GM21576 (cell line): ENCODE measurements at regions not wholly inside any gene's neighbourhood (a gene's known extent, or its start where the extent isn't known, plus 50 kb on each side); places are given as distances from the start of the nearest gene placed in this dataset.

Source experiments
- ATAC-seq: cut with Tn5 transposase; IDR thresholded peaks from one replicate; pipeline ENCODE4 v1.9.1; 2021; ENCODE audit warnings: mild to moderate bottlenecking, moderate library complexity; ENCODE audit not compliant: unreplicated experiment

DNA sequence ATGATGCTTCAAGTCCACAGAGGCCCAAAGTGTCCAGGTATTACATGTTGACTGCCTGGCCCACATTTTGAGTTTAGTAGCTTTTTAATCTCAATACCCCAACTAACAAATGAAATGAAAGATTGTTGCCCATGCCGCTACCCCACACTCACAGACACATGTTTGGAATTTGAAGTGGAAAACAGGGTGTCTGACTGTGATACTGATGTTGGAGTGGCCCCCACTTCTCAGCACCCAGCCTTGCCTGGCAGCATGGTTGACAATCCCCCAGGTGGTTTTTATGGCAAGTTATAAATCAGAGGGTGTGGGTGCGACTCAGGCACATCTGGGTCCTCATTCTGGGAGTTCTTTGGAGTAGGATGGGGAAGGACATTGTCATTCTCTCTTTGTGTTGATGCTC is 314.7 kb upstream of the ZNF32 start:
- ATAC-seq, result no peak

DNA sequence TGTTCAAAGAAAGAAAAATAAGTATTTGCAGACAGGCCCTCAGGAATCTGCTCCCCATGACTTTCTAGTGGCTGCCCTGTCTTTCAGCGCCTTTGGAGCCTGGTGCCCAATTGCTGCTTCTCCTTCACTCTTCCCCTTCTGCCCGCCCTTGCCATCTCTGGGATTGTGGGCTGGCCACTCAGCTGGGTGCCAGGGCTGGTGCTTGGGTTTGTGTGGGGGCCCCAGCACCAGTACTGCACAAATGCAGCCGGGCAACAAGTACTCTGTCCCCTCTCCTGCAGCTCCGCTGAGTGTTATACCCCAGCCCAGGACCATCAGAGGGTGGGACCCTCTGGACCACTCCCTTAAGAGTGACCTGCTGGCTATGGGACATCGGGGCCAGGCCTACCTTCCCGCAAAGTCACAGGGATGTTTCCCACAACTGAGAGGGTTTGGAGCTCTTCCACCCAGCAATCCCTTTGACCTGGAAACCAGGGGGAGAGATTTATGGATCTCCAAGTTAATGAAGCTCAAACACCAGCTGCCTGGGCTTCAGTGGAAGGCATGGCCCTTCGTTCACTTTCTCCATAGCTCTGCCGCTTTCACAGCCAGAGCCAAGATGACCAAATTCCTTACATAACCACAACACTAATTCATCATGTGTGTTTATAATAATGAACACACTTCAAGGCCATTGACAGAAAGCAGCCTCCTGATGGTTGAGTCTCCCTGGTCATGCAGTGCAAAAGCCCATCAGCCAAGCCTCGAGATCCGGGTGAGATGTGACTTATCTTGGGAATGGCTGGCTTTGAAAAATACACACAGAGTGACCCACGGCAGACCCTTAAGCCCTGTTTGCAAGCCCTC is 313.9 kb upstream of the ZNF32 start:
- ATAC-seq, result no peak

GRCh38 chr10:43961523-43962345 is 313.1 kb upstream of the ZNF32 start:
- ATAC-seq, result no peak

- no peak for ATAC-seq
These were observed 312.3 kb upstream of the ZNF32 start for GRCh38 chr10:43960981-43961380.

DNA sequence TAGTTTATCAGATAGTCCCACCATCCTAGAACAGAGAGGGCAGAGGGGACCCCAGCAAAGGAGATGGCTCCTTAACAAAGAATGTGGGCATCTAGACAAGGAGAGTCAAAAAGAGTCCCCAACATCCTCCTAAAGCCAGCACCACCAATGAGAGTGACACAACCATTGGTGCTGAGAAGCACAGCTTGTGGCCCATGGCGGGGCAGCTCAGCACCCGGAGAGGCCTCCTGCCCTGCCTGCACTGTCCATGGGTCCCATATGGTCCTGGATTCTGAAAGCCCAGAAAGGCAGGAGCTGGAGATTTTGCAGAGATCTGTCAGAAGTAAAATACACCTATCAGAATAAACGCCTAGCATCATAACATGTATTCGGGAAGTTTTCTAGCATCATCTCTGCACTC is 311.8 kb upstream of the ZNF32 start:
- ATAC-seq, result no peak

DNA sequence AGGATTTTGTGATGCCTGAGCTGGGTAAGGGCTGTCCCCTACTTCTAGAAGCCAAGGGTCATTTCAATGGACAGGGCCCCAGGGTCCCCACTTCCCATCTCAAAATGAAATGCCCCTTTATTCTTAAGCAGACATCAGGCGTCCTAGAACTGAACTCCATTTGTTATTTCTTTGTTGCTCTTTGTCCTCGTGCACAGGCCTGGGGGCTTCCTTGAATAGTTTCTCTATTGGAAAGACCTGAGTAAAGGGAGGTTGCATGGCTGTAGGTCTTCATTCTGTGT is 311.4 kb upstream of the ZNF32 start:
- no peak for ATAC-seq

GRCh38 chr10:43959364-43960134 is 310.9 kb upstream of the ZNF32 start:
- no peak for ATAC-seq

DNA sequence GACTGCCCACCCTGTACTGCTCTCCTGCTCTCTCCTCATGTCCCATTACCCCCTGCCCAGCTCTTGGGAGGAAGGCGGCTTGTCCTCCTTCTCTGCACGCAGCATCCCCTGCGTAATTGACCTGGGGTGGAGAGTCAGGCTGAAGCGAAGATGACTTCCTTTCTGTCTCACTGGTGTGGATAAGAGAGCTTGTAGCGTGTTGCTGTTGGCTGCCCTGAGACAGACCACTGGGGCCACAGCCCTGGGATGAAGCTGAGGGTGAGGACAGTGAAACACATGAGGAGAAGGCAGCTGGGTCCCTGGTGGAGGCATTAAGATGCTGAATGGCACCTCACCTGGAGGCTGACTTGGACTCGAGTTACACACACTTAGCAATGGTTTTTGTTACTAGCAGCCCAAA is 310.3 kb upstream of the ZNF32 start:
- ATAC-seq, result no peak

- ATAC-seq, result no peak
These were observed 309.4 kb upstream of the ZNF32 start for GRCh38 chr10:43958071-43958432.

- ATAC-seq, result no peak
These were observed 308.8 kb upstream of the ZNF32 start for GRCh38 chr10:43957267-43958070.

GRCh38 chr10:43955978-43956377 is 307.3 kb upstream of the ZNF32 start:
- no peak for ATAC-seq

- ATAC-seq, result no peak
These were observed 306.4 kb upstream of the ZNF32 start for GRCh38 chr10:43955002-43955596.

DNA sequence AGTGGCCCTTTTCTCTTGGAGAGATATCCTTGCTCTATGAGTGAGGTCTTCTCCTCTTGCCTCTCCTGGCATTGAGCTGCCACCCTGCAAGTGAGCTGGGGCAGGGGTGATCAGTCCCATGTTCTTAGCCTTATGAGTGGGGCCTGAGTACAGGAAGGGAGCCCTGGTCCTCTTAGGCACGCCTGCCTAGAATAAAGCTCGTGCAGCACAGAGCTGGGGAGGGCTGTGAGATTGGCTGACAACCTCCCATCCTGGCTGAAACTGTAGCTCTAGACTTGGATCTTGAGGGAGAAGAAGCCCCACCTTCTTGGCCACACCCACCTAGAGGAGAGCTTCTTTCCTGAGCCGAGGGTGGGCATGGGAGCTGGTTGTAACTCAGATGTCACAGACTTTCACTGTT is 305.0 kb upstream of the ZNF32 start:
- ATAC-seq, result no peak

DNA sequence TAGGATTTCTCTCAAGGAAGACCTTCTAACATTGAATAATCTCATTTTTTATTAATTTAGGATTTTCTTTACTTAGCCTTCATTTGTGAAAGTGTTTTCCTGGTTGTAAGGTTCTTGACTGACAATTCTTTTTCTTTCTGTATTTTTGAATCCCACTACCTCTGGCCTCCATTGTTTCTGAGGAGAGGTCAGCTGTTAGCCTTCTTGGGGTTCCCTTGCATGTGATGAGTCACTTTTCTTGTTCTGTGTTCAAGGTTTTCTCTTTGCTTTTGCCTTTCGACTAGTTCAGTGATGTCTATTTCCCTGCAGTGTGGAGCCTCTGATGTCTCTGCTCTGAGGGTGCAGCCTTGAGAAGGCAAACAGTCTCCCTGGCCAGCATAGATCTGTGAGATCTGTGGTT is 304.1 kb upstream of the ZNF32 start:
- no peak for ATAC-seq

DNA sequence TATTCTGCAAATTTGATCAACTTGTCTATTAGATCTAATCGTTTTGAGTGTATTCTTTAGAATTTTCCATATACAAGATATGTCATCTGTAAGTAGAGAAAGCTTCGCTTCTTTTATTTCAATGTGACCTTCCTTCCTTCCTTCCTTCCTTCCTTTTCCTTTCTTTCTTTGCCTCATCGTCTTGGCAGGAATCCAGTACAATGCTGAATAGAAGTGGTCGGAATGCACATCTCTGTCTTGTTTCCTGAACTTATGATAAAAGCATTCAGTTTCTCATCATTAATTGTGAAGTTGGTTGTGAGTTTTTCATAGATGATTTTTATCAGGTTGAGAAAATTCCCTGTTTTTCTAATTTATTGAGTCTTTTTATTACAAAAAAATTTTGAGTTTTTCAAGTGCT is 300.7 kb upstream of the ZNF32 start:
- ATAC-seq, result no peak

DNA sequence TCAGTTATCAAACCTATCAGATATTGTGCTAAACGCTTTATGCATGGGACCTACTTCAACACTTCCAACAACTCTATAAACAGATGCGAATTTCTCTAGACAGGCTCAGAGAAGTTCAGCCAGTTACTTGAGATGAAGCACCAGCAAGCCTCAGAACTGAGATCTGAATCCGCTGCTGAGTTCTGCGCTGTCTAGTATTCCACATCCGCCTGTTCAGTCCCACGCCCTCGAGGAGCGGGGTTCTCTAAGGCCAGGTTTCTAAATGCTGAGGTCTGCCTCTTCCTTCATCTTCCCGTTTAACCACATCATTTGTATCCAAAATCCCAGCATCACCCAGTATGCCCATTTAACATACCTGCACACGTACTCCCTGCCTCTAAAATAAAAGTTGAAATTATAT is 297.8 kb upstream of the ZNF32 start:
- ATAC-seq, result no peak

GRCh38 chr10:43945908-43946307 is 297.2 kb upstream of the ZNF32 start:
- ATAC-seq, result no peak

DNA sequence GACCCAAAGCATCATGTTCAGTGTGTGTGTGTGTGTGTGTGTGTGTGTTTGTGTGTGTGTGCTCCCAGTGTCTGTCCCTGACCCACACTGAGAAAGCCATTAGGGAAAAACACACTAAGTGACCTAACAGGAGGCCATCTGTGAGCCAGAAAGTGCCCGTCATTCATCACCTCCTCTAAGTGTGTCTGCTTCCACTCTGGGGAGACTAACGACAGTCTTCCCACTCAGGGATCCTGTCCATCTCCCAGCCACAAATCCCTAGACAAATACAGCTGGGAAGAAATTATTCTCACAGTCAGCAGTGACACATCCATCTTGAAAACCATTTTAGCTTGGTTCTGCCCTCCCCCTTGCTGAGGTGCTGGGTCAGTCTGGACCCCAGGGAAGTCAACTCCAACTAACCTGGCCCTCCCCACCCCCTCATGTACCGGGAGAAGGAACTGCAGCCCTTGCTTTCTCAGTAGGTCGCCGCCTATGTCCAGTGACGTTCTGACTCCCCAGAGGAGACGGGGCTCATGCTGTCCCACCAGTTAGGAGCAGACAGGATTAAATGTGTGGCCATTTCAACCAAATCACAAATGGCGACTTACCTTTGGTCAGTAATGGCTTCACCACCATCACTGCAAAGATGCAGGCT is 296.5 kb upstream of the ZNF32 start:
- no peak for ATAC-seq

- ATAC-seq, result no peak
These were observed 295.9 kb upstream of the ZNF32 start for GRCh38 chr10:43944381-43945093.
